CD4-positive, alpha-beta memory T cell (primary cell): ENCODE measurements at regions not wholly inside any gene's neighbourhood (a gene's known extent, or its start where the extent isn't known, plus 50 kb on each side); places are given as distances from the start of the nearest gene placed in this dataset.

Experiments used
- CTCF ChIA-PET: fragments of 350-600 bp; sonication (Branson Sonifier 250); formaldehyde crosslinking; loops from one replicate; lab custom pipeline; 2021; ENCODE audit warnings: inconsistent platforms; ENCODE audit not compliant: partially characterized antibody; lab: Charles Lee
- POLR2A ChIA-PET: fragments of 350-600 bp; sonication (Branson Sonifier 250); formaldehyde crosslinking; loops from one replicate; lab custom pipeline; 2021; ENCODE audit not compliant: partially characterized antibody; lab: Charles Lee
- DNase-seq, 5 donors: peaks; one replicate each; pipeline versions ENCODE4 v3.0.0 to v3.0.0-alpha.2; 2020 to 2022; ENCODE audit warnings: mixed read lengths in 1 of 5
- H3K27ac ChIP-seq: one replicate; pipeline ENCODE4 v1.7.0; 2013; ENCODE audit warnings: low read depth, low read length
- H3K27me3 ChIP-seq: 2 replicates; pipeline ENCODE4 v1.7.0; 2013; ENCODE audit warnings: mild to moderate bottlenecking, low read length, moderate library complexity; ENCODE audit not compliant: insufficient read depth
- H3K36me3 ChIP-seq: 2 replicates; pipeline ENCODE4 v1.7.0; 2013; ENCODE audit warnings: mild to moderate bottlenecking, low read length, moderate library complexity; ENCODE audit not compliant: insufficient read depth
- H3K4me1 ChIP-seq: 2 replicates; pipeline ENCODE4 v1.7.0; 2013; ENCODE audit warnings: mild to moderate bottlenecking, low read length, moderate library complexity; ENCODE audit not compliant: insufficient read depth
- H3K4me3 ChIP-seq, 2 donors: one replicate each; pipeline ENCODE4 v1.7.0; 2013; ENCODE audit warnings: low read length in 2 of 2, mild to moderate bottlenecking in 1 of 2
- H3K9me3 ChIP-seq, 2 donors: one replicate each; pipeline ENCODE4 v1.7.0; 2013; ENCODE audit warnings: low read length in 2 of 2, control low read depth in 1 of 2; ENCODE audit not compliant: control insufficient read depth in 1 of 2
- H3K27ac Mint-ChIP-seq, 7 donors: one replicate each; pipeline ENCODE4 v1.8.0; 2020 to 2021; ENCODE audit warnings: mixed read lengths in 7 of 7, mild to moderate bottlenecking in 6 of 7, inconsistent platforms in 3 of 7, moderate library complexity in 3 of 7
- H3K27me3 Mint-ChIP-seq, 2 donors: one replicate each; pipeline ENCODE4 v1.8.0; 2020 to 2021; ENCODE audit warnings: mixed read lengths in 2 of 2
- H3K36me3 Mint-ChIP-seq, 2 donors: one replicate each; pipeline ENCODE4 v1.8.0; 2020 to 2021; ENCODE audit warnings: mixed read lengths in 2 of 2, inconsistent platforms in 1 of 2, mild to moderate bottlenecking in 1 of 2
- H3K4me1 Mint-ChIP-seq, 4 donors: one replicate each; pipeline ENCODE4 v1.8.0; 2020 to 2021; ENCODE audit warnings: mixed read lengths in 4 of 4, mild to moderate bottlenecking in 1 of 4
- H3K4me3 Mint-ChIP-seq, 8 donors: one replicate each; pipeline ENCODE4 v1.8.0; 2020 to 2021; ENCODE audit warnings: mixed read lengths in 8 of 8, mild to moderate bottlenecking in 7 of 8, moderate library complexity in 6 of 8, inconsistent platforms in 3 of 8
- H3K9me3 Mint-ChIP-seq, 8 donors: one replicate each; pipeline ENCODE4 v1.8.0; 2020 to 2021; ENCODE audit warnings: mixed read lengths in 8 of 8, mild to moderate bottlenecking in 5 of 8, inconsistent platforms in 3 of 8, moderate library complexity in 1 of 8
- intact Hi-C: fragments of 100-400 bp; cut with micrococcal nuclease; formaldehyde crosslinking; loops from one replicate; pipeline ENCODE4 v1.15.1; 2023

DNA sequence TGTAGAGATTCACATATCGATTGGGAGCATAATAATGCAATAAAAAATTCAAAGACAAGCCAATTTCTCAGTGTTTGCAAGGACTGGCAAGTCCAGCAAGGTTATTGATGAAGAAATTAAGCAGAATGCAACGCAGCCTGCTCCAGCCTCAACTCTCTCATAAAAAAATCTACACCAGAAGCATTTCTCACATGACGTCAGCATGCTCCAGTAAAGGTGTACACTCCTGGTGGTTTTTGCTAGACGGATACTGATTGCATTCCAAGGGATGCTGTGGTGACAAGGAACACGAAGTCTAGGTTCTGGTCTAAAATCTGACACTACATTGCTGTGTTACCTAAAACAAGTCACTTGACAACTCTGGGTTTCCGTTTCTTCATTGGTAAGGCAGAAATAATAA is 131.9 kb upstream of the PRNP start:
- Histone ChIP-seq H3K9me3 (no peaks in the 10 kb centered on the region), H3K4me1 (no peaks in the 10 kb centered on the region), H3K36me3 (no peaks in the 10 kb centered on the region), H3K27me3 (peaks cover 12% of the 10 kb centered on the region), H3K4me3 (no peak overlapping the region), H3K27ac (no peak overlapping the region)
- ChIA-PET POLR2A (no interaction called here), CTCF (no interaction called here)
- intact Hi-C loops: no loop called here
- Mint-ChIP-seq H3K4me3 (no peak overlapping the region), H3K9me3 (peaks cover 0 to 6% (median under 1%) of the 10 kb centered on the region in 8 donors), H3K36me3 (no peaks in the 10 kb centered on the region), H3K27ac (no peak overlapping the region), H3K4me1 (no peaks in the 10 kb centered on the region), H3K27me3 (peaks cover 31 to 41% of the 10 kb centered on the region in 2 donors)
- DNase-seq: no peak

- Mint-ChIP-seq H3K4me1 (no peaks in the 10 kb centered on the region), H3K4me3 (no peak overlapping the region), H3K27ac (no peak overlapping the region), H3K36me3 (no peaks in the 10 kb centered on the region), H3K27me3 (peaks cover 29 to 41% of the 10 kb centered on the region in 2 donors), H3K9me3 (peaks cover 0 to 7% (median 3%) of the 10 kb centered on the region in 8 donors)
- Histone ChIP-seq H3K4me3 (no peak overlapping the region), H3K4me1 (no peaks in the 10 kb centered on the region), H3K36me3 (no peaks in the 10 kb centered on the region), H3K9me3 (no peaks in the 10 kb centered on the region), H3K27me3 (peaks cover 8% of the 10 kb centered on the region), H3K27ac (no peak overlapping the region)
- POLR2A ChIA-PET: no interaction called here
- CTCF ChIA-PET: no interaction called here
- intact Hi-C loops: no loop called here
- no peak for DNase-seq
These were observed 134.1 kb upstream of the PRNP start for GRCh38 chr20:4552075-4552640.

DNA sequence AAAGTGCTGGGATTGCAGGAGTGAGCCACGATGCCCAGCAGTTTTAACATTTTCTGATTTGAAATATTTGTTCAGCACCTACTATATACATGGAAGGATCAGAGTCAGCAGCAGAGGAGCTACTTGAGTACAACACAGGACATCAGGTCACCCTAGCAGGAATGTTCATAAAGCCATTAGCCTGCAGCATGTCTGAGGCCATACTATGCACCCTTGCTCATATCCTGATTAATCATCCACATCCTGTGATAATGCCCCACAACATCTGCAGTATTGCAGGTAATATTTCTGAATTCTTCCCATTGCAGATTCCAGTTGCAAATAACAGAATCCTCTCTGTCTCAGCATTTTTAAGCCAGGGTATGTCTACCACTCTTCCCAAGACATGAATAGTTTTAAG is 135.5 kb upstream of the PRNP start:
- Mint-ChIP-seq H3K27ac (no peak overlapping the region), H3K4me1 (no peaks in the 10 kb centered on the region), H3K4me3 (no peak overlapping the region), H3K27me3 (peaks cover 38 to 48% of the 10 kb centered on the region in 2 donors), H3K9me3 (peaks cover 0 to 7% (median 4%) of the 10 kb centered on the region in 8 donors), H3K36me3 (no peaks in the 10 kb centered on the region)
- no peak overlapping the region for H3K4me3 ChIP-seq
- no peak for DNase-seq
- H3K27ac ChIP-seq: no peak overlapping the region
- CTCF ChIA-PET: no interaction called here
- H3K4me1 ChIP-seq: no peaks in the 10 kb centered on the region
- peaks cover 3% of the 10 kb centered on the region for H3K27me3 ChIP-seq
- POLR2A ChIA-PET: no interaction called here
- intact Hi-C loops: no loop called here
- no peaks in the 10 kb centered on the region for H3K36me3 ChIP-seq
- H3K9me3 ChIP-seq: no peaks in the 10 kb centered on the region

- no peaks in the 10 kb centered on the region for H3K9me3 ChIP-seq
- Mint-ChIP-seq H3K27ac (no peak overlapping the region), H3K27me3 (peaks cover 35 to 42% of the 10 kb centered on the region in 2 donors), H3K36me3 (no peaks in the 10 kb centered on the region), H3K4me1 (no peaks in the 10 kb centered on the region), H3K9me3 (peaks cover 0 to 7% (median 4%) of the 10 kb centered on the region in 8 donors), H3K4me3 (no peak overlapping the region)
- H3K27me3 ChIP-seq: no peaks in the 10 kb centered on the region
- POLR2A ChIA-PET: no interaction called here
- no peak for DNase-seq
- H3K36me3 ChIP-seq: no peaks in the 10 kb centered on the region
- no peak overlapping the region for H3K27ac ChIP-seq
- intact Hi-C loops: no loop called here
- no peak overlapping the region for H3K4me3 ChIP-seq
- no peaks in the 10 kb centered on the region for H3K4me1 ChIP-seq
- CTCF ChIA-PET: no interaction called here
These were observed 136.5 kb upstream of the PRNP start for GRCh38 chr20:4549711-4550259.

GRCh38 chr20:4548552-4548951 is 137.7 kb upstream of the PRNP start:
- no peaks in the 10 kb centered on the region for H3K4me1 ChIP-seq
- ChIA-PET CTCF (no interaction called here), POLR2A (no interaction called here)
- Mint-ChIP-seq H3K27me3 (peaks cover 37 to 38% of the 10 kb centered on the region in 2 donors), H3K36me3 (no peaks in the 10 kb centered on the region), H3K4me3 (no peak overlapping the region), H3K9me3 (peaks cover 0 to 9% (median 4%) of the 10 kb centered on the region in 8 donors), H3K27ac (no peak overlapping the region), H3K4me1 (no peaks in the 10 kb centered on the region)
- H3K27ac ChIP-seq: no peak overlapping the region
- H3K9me3 ChIP-seq: no peaks in the 10 kb centered on the region
- no peak for DNase-seq
- intact Hi-C loops: no loop called here
- no peaks in the 10 kb centered on the region for H3K36me3 ChIP-seq
- H3K4me3 ChIP-seq: no peak overlapping the region
- no peaks in the 10 kb centered on the region for H3K27me3 ChIP-seq

DNA sequence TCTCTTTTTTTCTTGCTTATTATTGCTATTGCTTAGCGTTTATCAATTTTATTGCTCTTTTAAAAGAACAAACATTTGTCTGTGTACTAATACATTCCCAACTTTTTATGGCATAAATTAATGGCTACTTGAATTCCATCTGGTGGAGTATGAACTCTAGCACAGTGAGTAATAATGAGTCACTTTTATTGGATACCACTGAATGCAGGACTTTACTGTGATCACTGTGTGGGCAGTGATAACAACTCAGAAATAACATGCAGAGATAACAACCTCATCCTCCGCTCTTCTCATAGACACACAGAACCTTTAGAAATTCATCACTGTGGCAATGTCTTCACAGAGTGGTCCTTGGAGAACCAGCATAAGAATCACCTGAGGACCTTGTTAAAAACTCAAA is 139.5 kb upstream of the PRNP start:
- Histone ChIP-seq H3K36me3 (no peaks in the 10 kb centered on the region), H3K4me1 (no peaks in the 10 kb centered on the region), H3K27ac (no peak overlapping the region), H3K27me3 (no peaks in the 10 kb centered on the region), H3K4me3 (no peak overlapping the region), H3K9me3 (no peaks in the 10 kb centered on the region)
- intact Hi-C loops: no loop called here
- Mint-ChIP-seq H3K27ac (no peak overlapping the region), H3K36me3 (no peaks in the 10 kb centered on the region), H3K27me3 (peaks cover 35 to 36% of the 10 kb centered on the region in 2 donors), H3K4me1 (no peaks in the 10 kb centered on the region), H3K9me3 (peaks cover 0 to 9% (median 4%) of the 10 kb centered on the region in 8 donors), H3K4me3 (no peak overlapping the region)
- POLR2A ChIA-PET: no interaction called here
- DNase-seq: no peak
- CTCF ChIA-PET: no interaction called here

GRCh38 chr20:4546342-4546741 is 139.9 kb upstream of the PRNP start:
- intact Hi-C loops: no loop called here
- H3K4me3 Mint-ChIP-seq: no peak overlapping the region
- H3K4me1 Mint-ChIP-seq: no peaks in the 10 kb centered on the region
- H3K27ac ChIP-seq: no peak overlapping the region
- H3K36me3 ChIP-seq: no peaks in the 10 kb centered on the region
- ChIA-PET POLR2A (no interaction called here), CTCF (no interaction called here)
- H3K36me3 Mint-ChIP-seq: no peaks in the 10 kb centered on the region
- H3K27me3 Mint-ChIP-seq: peaks cover 31 to 39% of the 10 kb centered on the region in 2 donors
- no peak overlapping the region for H3K4me3 ChIP-seq
- no peaks in the 10 kb centered on the region for H3K27me3 ChIP-seq
- H3K4me1 ChIP-seq: no peaks in the 10 kb centered on the region
- H3K9me3 ChIP-seq: no peaks in the 10 kb centered on the region
- no peak overlapping the region for H3K27ac Mint-ChIP-seq
- DNase-seq: no peak
- H3K9me3 Mint-ChIP-seq: peaks cover 0 to 9% (median 4%) of the 10 kb centered on the region in 8 donors
